ENCODE measurements at regions not wholly inside any gene's neighbourhood (a gene's known extent, or its start where the extent isn't known, plus 50 kb on each side); places are given as distances from the start of the nearest gene placed in this dataset.

DNA sequence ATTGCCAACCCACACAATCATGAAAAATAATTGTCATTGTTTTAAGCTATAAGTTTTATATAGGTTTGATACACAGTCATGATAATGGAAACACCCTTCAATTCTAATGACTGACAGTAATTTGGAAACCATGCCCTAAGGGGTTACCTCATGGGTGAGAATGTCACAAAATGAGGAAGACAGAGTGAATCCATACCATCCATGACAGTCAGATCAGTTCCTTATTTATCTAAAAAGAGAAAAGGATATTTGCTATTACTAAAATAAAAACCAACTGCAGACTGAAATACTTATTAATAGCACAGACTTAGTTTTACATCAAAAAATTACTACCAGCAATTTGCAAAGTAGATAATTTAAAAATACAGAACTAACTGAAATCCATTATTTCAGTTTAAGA lies 437.8 kb downstream of the UTRN start:
- Histone ChIP-seq H3K9me3 (ENCODE audit: control insufficient read depth in 1 of 2, insufficient read depth in 1 of 2, low read length in 2 of 2) (no peaks in the 10 kb centered on the region), H3K4me3 (ENCODE audit: low read length) (no peak overlapping the region), H3K4me1 (ENCODE audit: insufficient read depth, low read length) (no peaks in the 10 kb centered on the region), H3K27ac (ENCODE audit: low read depth in 1 of 2, low read length in 2 of 2) (no peak overlapping the region), H3K36me3 (ENCODE audit: insufficient read depth, low read length) (peaks cover 24% of the 10 kb centered on the region), H3K27me3 (ENCODE audit: control insufficient read depth in 1 of 2, insufficient read depth in 2 of 2, low read length in 2 of 2) (no peaks in the 10 kb centered on the region)
- ATAC-seq (ENCODE audit: poor library complexity) (no peak), DNase-seq (peak in 1 of 14 experiments; percentile 15)
- CTCF ChIA-PET, result no interaction called here
- Mint-ChIP-seq H3K36me3 (ENCODE audit: low read depth) (peaks cover 84% of the 10 kb centered on the region), H3K9me3 (no peaks in the 10 kb centered on the region), H3K4me3 (no peak overlapping the region), H3K27me3 (no peaks in the 10 kb centered on the region), H3K27ac (no peak overlapping the region), H3K4me1 (ENCODE audit: low read depth) (peaks cover 25% of the 10 kb centered on the region)
- intact Hi-C loops (cut with DNase I, micrococcal nuclease), result no loop called here
- POLR2A ChIA-PET, result no interaction called here
- TF ChIP-seq, protein P1, sequence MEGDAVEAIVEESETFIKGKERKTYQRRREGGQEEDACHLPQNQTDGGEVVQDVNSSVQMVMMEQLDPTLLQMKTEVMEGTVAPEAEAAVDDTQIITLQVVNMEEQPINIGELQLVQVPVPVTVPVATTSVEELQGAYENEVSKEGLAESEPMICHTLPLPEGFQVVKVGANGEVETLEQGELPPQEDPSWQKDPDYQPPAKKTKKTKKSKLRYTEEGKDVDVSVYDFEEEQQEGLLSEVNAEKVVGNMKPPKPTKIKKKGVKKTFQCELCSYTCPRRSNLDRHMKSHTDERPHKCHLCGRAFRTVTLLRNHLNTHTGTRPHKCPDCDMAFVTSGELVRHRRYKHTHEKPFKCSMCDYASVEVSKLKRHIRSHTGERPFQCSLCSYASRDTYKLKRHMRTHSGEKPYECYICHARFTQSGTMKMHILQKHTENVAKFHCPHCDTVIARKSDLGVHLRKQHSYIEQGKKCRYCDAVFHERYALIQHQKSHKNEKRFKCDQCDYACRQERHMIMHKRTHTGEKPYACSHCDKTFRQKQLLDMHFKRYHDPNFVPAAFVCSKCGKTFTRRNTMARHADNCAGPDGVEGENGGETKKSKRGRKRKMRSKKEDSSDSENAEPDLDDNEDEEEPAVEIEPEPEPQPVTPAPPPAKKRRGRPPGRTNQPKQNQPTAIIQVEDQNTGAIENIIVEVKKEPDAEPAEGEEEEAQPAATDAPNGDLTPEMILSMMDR (IDR thresholded peaks at IDR 0.05), result no peak

DNA sequence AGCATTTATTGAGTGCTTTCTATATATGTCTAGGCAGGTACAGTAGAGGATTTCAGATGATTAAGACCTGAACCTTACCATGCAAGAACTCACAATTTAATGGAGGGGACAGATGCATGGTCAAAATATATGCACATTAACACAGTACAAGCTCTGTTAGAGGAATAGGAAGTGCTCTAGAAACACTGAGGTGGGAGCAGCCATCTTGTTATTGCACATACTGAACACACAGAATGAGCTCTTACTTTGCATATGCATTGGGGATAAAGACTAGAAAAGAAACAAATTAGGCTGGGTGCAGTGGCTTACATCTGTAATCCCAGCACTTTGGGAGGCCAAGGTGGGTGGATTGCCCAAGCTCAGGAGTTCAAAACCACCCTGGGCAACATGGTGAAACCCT lies 438.3 kb downstream of the UTRN start:
- no peaks in the 10 kb centered on the region for H3K9me3 ChIP-seq (ENCODE audit: control insufficient read depth in 1 of 2, insufficient read depth in 1 of 2, low read length in 2 of 2)
- peaks cover 79% of the 10 kb centered on the region for H3K36me3 Mint-ChIP-seq (ENCODE audit: low read depth)
- peaks cover 25% of the 10 kb centered on the region for H3K4me1 Mint-ChIP-seq (ENCODE audit: low read depth)
- no peaks in the 10 kb centered on the region for H3K9me3 Mint-ChIP-seq
- H3K27ac Mint-ChIP-seq, result no peak overlapping the region
- no peaks in the 10 kb centered on the region for H3K27me3 Mint-ChIP-seq
- intact Hi-C loops (cut with DNase I, micrococcal nuclease), result no loop called here
- H3K4me3 Mint-ChIP-seq, result no peak overlapping the region
- no peak for ATAC-seq (ENCODE audit: poor library complexity)
- no peak overlapping the region for H3K27ac ChIP-seq (ENCODE audit: low read depth in 1 of 2, low read length in 2 of 2)
- peaks cover 24% of the 10 kb centered on the region for H3K36me3 ChIP-seq (ENCODE audit: insufficient read depth, low read length)
- H3K4me1 ChIP-seq (ENCODE audit: insufficient read depth, low read length), result no peaks in the 10 kb centered on the region
- H3K4me3 ChIP-seq (ENCODE audit: low read length), result no peak overlapping the region
- TF ChIP-seq, protein P1 (IDR thresholded peaks at IDR 0.05), result no peak
- H3K27me3 ChIP-seq (ENCODE audit: control insufficient read depth in 1 of 2, insufficient read depth in 2 of 2, low read length in 2 of 2), result no peaks in the 10 kb centered on the region
- ChIA-PET CTCF (interaction anchor here (0.7 kb wide), 1 partner anchor 14 kb away, joined by 4 read pairs; no protein-coding TSS in a partner anchor), POLR2A (no interaction called here)
- DNase-seq, result no peak

DNA sequence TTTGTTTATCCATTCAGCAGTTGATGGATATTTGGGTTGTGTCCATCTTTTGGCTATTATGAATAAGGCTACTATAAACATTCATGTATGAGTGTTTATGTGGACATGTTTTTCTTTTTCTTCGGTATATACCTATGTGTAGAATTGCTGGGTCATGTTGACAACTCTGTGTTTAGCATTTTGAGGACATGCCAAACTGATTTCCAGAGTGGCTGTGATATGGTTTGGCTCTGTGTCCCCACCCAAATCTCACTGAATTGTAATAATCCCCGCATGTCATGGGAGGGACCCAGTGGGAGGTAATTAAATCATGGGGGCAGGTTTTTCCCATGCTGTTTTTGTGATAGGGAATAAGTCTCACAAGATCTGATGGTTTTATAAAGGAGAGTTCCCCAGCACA lies 439.7 kb downstream of the UTRN start:
- H3K4me3 Mint-ChIP-seq, result no peak overlapping the region
- Histone ChIP-seq H3K27ac (ENCODE audit: low read depth in 1 of 2, low read length in 2 of 2) (no peak overlapping the region), H3K9me3 (ENCODE audit: control insufficient read depth in 1 of 2, insufficient read depth in 1 of 2, low read length in 2 of 2) (no peaks in the 10 kb centered on the region), H3K4me3 (ENCODE audit: low read length) (no peak overlapping the region), H3K27me3 (ENCODE audit: control insufficient read depth in 1 of 2, insufficient read depth in 2 of 2, low read length in 2 of 2) (no peaks in the 10 kb centered on the region), H3K36me3 (ENCODE audit: insufficient read depth, low read length) (peaks cover 24% of the 10 kb centered on the region), H3K4me1 (ENCODE audit: insufficient read depth, low read length) (no peaks in the 10 kb centered on the region)
- peaks cover 25% of the 10 kb centered on the region for H3K4me1 Mint-ChIP-seq (ENCODE audit: low read depth)
- no peaks in the 10 kb centered on the region for H3K9me3 Mint-ChIP-seq
- DNase-seq (no peak), ATAC-seq (ENCODE audit: poor library complexity) (no peak)
- H3K36me3 Mint-ChIP-seq (ENCODE audit: low read depth), result peaks cover 74% of the 10 kb centered on the region
- ChIA-PET POLR2A (no interaction called here), CTCF (no interaction called here)
- no peaks in the 10 kb centered on the region for H3K27me3 Mint-ChIP-seq
- intact Hi-C loops (cut with DNase I, micrococcal nuclease), result no loop called here
- H3K27ac Mint-ChIP-seq, result no peak overlapping the region
- TF ChIP-seq, protein P1 (IDR thresholded peaks at IDR 0.05), result no peak

Measured in CD4-positive, alpha-beta T cell (primary cell).